Mesenteric fat pad (tissue), 1 donor: ENCODE measurements at regions not wholly inside any gene's neighbourhood (a gene's known extent, or its start where the extent isn't known, plus 50 kb on each side); places are given as distances from the start of the nearest gene placed in this dataset.

Experiments used
- DNase-seq: peaks from one replicate; pipeline ENCODE4 v3.0.0-alpha.2; 2020; ENCODE audit warnings: low spot score
- donor health status: DM: yes; HTN: yes; CAD: no.

DNA sequence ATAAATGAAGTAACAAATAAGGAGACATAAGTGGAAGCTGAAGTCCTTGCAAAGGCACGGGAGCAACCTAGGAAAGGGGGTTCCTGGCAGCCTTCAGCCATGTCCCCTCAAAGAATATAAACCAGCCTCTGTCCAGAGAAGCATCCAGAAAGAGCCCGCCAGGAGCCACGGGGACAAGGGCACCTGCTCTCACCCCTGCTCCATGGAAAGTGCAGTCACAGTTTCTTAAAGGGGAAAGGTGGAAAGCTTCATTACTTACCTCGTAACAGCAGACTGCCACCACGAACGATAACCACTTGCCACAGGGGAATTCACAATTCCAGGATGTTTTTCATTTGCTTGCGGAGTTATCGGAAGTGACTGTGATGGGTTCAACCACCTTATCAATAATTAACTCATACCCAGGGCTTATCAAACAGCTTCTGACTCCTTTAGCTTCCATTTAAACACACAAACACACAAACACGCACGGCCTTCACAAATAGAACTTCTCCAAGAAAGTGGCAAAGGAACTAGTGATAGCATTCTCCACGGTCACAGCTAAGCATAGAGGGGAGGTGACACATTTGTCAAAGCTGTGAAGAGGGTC is 134.2 kb upstream of the IGF1R start:
- peak; percentile 14 for DNase-seq

DNA sequence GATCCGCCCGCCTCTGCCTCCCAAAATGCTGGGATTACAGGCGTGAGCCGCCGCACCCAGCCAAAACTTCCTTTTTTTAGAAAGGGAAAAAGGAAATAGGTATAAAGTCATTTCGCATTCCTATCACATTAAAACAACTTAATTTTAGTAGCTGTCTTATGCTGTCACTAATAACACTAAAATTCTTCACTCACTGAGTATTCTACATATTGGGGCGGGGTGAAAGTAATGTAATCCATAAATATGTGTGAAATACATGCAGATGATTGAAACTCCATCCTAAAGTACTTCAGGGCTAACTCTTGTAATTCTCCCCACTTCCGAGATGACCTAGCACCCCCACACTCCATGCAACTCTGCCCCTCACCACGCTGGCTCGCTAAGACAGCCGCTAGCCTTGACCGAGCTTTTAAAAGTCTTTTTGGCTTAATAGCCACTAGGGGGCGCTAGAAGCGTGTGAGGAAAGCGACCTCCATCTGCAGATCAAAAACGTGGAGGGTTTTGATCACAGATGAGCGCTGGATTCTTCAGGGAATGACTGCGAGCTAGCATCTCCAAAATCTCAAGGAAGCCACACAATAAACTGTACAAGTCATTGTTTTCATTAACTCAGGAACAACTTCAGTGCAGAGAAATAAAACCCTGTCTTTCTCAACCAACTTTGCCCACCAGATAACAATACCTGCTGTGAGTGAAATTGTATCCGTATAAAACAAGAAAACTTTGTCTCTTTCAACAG is 129.3 kb upstream of the IGF1R start:
- peak; percentile 45 for DNase-seq

DNA sequence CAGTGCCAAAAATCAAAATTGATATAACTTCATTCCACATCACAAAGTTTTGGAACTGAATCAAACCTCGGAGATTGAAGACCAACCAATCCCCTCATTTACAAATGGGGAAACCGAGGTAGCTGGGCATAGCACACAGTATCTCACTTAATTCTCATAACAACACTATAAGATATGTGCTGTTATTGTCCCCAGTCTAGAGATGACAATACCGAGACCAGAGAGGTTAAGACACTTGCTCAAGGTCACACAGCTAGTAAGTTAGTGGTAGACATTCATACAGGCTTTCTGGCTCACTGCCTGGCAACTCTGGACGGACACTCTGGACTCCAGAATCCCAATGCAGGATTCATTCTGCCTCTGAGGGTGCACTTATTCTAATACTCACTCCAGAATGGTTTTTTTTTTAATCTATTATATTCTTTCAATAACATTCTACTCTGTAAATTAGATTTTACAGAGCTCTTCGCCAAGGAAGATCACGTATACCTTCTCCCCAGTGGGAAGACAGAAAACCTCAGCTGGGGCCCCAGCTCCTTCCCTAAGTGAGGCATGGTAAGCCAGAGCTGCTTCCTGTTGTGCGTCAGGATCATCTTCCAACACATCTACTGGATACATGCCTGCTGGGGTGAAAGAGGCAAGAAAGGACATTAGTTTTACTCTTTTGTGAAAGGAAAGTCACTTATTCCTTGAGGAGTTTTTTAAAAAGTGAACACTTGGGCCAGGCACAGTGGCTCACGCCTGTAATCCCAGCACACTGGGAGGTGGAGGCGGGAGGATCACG is 128.4 kb upstream of the IGF1R start:
- DNase-seq: peak; percentile 30

DNA sequence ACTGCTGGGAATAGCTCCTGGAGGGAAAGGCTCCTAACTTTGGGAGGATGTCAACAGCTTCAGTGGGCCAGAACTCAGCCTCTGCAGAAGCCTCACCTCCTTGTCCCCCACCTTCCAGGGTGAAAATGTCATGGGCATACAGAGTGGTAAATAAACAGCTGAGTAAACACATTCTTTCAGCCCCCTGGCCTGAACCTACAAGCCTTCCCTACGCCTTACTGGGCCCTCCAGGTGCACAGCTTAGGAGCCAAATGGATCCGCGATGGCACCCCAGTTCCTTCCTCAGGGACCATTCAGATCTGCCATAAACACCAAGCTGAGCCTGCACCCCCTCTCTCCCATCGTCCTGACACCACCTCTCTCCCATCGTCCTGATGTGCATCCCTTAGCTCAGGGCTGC is 126.2 kb upstream of the IGF1R start:
- peak; percentile 16 for DNase-seq

DNA sequence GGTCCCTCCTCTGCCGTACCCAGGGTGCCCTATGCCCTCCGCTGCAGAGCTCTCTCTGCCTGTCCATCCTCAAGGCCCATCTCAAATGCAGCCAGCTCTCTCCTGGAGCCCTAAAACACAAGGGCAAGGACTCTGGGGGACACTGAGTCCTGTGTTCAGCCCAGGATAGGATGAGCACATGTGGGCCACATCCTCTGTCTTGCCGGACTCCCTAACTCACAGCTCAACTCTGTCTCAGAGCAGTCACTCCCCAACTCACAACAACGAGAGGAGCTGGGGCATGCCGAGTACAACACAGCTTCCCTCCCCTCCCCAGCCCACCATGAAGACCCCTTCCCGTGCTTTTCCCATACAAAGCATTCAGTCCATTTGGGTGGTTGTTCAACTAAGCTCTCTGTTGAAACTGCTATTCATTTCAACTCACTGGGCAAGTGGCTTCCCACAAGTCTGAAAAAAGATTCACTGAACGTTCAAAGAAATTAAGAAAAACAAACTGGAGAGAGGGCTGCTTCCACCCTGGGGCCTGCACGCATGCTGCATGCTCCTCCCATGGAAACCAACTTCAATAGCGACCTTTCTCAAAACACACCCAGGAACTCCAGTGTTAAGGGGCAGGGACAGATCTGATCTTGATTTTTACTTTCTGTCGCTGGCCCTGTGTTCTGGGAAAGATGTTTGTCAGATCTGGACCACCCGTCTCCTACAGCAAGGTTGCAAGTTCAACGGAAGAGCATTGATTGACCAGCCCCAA is 124.3 kb upstream of the IGF1R start:
- DNase-seq: peak; percentile 53

DNA sequence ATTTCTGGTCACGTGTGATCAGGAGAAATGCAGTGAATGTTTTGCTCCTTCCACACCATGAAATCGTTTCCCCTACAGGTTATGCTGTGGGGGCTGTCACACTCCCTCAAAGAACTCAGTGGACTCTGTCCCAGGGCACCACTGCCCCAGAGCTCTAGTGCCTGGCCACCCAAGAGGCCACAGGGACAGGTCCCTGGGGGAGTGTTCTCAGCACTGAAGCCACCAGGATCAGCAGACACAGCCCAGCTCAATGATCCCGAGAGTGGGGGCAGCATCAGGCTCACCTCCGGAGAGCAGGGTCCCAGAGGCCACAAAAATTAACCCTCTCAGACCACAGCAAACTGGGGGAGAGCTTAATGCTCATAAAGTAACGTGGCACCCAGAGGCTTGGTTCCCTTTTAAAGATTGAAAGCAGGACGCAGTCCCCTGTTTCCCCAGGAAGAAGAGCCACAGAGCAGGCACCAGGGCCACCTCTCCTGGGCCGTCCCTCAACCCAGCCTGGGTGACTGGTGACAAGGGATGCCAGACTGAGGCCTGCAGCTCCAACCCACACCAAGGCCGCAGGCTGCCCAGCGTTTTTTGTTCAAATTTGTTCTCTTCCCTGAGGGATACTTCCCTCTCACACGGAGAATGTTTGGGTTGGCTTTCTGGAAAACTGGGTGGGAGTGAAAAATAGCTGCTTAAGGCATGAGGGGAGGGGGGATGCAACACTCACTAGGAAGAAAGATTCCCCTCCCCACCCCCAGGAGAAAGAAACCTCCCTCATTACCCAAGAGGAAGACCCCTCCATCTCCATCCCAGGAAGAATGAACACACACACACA is 123.3 kb upstream of the IGF1R start:
- peak; percentile 47 for DNase-seq

DNA sequence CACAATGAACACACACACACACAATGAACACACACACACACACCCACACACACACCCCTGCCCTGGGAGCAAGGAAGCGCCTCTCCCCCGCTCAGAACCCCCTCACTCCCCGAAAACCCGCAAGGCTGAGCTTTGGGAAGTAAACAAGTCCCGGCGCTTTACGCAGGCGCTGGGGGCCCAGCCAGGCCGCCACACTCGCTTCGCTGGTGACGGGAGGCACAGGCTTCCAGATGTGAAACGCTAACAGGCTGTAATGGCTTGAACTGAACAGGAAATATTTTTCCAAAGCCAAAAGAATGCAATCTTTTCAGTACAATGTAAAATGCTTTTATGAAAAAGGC is 122.7 kb upstream of the IGF1R start:
- peak; percentile 55 for DNase-seq

DNA sequence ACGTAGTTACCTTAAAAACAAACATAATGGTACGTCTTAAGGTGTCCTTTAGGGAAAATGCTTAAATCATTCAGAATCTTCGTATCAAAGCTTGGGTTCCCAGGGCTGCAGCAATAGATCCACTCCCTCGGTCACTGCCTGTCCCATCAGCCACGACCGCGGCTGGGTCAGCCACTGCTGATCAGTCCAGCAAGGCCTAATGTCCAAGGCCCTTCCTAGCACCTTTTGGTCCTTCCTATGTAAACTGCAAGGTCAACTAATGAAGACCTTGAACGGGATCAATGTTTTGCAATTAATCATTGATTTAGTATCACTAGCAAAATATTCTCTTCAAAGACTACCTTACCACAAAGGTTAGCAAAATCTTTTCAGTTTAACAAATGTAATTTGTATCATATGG is 122.2 kb upstream of the IGF1R start:
- peak; percentile 37 for DNase-seq

DNA sequence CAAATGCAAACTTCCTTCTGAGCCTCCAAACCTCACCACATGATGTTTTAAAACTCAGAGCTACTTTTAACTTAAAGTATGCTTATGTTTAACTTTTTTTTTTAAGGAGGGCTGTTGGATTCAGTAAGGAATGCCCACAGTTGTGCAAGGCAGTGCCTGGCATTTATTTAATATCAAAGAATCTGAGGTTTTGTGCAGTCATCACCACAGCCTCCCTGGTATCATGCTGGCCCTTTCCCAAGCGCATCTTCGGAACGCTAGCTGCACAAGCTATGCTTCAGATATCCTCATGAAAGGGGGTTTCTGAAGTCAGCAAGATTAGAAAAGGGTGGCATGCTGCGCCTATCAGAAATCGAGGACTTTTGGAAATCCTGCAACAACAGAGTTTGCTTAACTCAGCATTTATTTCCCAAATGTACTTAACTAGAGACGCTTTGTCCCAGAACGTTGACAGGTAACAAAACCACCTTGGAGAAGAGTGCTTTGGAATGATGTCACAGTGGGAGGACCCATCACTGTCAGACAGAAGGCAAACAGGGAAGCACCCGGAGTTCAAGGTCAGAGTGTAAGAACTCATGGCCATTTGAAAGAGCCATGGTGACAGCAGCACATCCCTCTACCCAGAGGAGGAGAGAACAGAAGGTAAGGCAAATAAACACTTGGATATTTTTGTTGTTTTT is 120.2 kb upstream of the IGF1R start:
- DNase-seq: peak; percentile 26

DNA sequence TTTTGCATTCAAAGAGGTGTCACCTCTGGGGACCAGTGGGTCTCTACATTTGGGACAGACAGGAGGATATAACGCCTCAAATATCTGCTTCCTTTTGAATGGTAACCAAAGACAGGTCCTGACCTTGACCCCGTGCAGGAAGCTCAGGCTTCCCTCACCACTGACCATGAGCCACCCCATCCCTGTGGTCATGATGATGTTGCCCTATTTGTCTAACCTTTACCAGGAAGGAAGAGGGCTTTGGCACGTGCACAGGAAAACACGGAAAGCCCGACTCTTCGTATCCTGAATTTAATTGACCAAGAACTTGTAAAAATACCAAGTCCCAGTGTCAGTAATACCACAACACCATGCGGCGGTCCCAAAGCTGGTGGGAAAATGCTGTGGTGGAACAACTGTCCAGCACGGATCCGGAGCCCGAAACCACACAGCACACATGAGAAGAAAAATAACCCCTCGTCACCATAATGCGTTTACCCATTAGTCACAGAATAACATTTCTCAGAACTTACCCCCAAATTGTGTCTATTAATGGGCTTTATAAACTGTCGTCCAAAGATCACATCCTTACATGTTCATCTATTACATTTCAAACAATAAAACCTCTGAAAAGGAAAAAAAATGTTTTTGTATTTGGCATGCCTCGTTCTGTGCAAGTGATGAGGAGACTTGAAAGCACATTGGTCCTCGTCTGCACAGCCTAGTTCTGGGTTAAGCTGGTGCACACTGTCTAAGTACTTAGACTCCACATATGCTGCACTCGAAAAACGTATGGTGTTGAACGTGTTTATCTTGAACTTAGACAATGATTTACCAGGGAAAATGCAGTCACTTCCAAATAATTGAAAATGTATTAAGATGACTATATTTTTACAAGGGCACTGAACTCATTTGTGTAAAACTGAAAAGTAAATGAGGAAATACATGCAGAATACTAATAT is 118.9 kb upstream of the IGF1R start:
- DNase-seq: peak; percentile 67

DNA sequence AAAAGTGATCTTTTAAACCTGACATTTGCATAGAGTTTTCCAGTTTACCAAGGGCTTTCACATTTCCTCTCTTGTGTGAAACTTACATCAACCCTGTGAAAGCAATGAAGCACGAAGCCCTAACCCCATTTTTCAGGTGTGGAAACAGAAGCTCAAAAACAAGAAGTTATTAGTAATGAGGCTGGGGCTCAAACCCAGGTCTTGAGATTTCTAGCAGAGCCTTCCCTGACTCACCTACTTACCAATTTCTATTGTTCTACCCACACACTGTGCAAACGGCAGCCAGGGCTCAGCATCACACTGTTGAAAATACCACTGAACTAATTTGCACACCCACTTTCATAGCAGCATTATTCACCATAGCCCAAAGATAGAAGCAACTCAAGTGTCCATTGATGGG is 117.8 kb upstream of the IGF1R start:
- no peak for DNase-seq

DNA sequence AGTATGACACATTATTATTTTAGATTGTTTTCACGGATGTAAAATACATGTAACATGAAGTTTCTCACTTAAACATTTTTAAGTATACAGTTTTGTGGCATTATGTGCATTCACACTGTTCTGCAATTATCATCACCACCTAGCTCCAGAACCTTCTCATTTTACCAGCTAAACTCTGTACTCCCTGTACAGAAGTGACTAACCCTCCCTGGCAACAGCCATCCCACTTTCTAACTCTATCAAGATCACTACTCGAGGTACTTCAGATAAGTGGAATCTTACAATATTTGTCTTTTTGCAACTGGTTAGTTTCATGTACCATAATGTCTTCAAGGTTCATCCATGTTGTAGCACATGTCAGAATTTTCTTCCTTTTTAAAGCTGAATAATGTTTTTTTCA is 116.3 kb upstream of the IGF1R start:
- no peak for DNase-seq

DNA sequence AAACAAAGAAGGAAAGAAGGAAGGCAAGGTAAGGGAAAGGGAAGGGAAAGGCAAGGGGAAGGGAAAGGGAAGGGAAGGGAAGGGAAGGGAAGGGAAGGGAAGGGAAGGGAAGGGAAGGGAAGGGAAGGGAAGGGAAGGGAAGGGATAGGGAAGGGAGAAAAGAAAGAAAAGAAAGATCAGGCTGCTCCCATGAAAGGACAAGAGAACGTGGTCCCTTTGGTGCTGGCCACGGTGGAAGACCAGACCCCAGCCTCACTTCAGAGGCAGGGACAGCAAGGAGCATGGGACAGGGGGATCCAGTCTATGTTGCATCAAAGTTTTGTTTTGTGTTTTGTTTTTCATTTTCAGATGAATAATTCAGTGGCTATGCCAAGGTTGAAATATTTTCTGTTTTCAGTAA is 111.4 kb upstream of the IGF1R start:
- peak; percentile 33 for DNase-seq

DNA sequence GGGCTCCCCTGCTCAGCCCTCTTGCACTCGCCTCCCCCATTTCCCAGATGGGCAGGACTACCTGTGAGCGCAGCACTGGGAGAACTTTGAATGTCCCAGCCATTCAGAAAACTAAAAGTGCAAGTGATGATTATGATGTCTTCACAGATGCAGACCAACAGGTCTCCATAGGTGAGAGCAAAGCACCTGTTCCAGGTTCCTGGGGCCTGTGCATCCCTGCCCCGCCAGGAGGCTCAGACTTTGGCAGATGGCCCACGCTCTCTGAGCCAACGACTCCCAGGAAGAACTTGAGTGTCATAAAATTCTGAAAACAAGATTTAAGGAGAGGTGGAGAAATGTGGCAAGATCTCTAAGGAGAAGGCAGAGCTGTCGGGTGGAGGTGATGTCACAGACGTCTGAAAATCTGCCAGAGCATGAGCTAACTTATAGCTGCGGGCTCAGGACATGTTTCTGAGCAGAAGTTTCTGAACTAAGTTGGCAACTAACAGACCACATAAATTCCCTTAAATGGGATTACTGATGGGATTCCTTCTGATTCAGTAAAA is 110.8 kb upstream of the IGF1R start:
- peak; percentile 37 for DNase-seq

DNA sequence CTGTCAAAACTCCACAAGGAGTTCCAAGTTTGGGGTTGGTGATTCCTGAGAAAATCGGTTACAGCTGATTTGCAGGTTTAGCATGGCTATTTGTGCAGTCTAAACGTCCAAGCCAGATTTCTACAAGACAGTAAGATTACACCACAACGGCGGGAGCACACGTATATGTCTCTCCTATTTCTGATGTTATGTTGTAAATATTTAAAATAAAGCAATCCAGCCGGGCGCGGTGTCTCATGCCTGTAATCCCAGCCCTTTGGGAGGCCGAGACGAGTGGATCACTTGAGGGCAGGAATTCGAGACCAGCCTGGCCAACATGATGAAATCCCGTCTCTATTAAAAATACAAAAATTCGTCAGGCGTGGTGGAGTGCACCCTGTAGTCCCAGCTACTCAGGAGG is 106.8 kb upstream of the IGF1R start:
- peak; percentile 41 for DNase-seq

DNA sequence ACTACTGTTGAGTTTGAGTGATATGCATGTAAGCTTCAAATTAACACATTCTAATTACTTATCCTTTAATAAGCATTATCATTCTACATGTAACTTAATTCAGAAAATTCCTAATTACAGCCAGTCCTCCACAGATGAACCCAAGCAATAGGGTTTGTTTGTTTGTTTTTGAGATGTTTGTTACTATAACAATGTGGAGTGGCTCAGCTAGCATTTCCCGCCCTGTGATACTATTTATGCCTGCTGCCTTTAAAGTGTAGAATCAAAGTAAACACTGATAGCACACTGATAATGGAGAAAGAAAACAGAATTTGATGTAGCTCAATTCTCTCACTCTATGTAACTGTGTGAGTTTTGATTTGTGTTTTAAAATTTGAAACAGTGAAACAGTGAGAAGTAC is 105.1 kb upstream of the IGF1R start:
- no peak for DNase-seq

DNA sequence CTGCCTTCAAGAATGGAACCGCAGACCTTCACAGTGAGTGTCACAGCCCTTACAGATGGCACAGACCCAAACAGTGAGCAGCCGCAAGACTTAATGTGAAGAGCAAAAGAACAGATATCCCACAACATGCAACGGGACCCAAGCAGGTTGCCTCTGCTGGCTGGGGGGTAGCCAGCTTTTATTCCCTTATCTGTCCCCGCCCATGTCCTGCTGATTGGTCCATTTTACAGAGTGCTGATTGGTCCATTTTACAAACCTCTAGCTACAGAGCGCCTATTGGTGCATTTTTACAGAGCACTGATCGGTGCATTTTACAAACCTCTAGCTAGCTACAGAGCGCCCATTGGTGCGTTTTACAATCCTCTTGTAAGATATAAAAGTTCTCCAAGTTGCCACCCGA is 102.0 kb upstream of the IGF1R start:
- DNase-seq: peak; percentile 45

DNA sequence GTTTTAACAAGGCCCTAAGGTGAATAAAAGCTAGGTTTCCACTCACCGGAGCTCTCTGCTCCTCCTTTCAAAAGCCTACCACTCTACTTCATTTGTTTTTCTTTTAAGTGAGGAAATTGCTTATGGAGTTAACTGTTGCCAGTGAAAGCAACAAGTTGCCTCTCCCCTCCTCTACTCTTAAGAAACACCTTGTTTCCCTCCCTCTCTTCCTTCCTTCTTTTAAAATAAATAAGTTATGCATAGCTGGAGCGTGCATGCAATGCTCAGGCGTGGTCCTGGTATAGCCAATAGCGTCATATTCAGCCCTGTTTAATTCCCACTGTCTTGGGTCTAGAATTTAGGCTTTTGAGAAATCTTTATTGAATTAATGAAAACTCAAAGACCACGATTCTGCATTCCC is 101.1 kb upstream of the IGF1R start:
- DNase-seq: no peak

DNA sequence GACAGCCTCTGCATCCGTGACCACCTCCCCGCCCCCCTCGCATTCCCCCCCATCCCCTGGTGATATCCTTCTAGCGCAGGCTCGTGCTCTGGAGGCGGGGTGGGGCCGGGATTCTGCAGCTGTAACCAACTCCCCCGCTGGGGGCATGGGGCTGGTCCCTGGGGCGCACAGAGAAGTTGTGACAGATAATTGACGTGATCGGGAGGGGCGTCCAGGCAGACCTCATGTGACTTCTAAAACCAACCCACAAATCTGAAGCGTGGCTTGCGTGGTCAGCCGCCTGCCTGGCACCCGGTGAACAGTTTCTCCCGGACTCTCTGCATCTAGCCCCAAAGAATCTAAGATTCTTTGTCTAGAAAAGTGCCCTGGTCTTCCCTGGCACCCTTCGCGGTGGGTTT is 100.6 kb upstream of the IGF1R start:
- DNase-seq: peak; percentile 84
